Prostate gland (tissue), 2 donors: ENCODE measurements at regions not wholly inside any gene's neighbourhood (a gene's known extent, or its start where the extent isn't known, plus 50 kb on each side); places are given as distances from the start of the nearest gene placed in this dataset.
"Not testable (repeated sequence)": the region's sequence is repeated elsewhere in the genome, so short reads cannot be mapped to it uniquely, and the experiment has no call there.

Experiments
- DNase-seq: peaks from one replicate; pipeline ENCODE4 v3.0.0-alpha.2; 2019; ENCODE audit warnings: low spot score
- H3K27ac ChIP-seq, 2 donors: fragments of 200-600 bp; sonication (generic); 2 replicates each; pipeline ENCODE4 v1.5.1; 2017 to 2019
- H3K27me3 ChIP-seq: fragments of 200-600 bp; sonication (generic); replicated peaks from 2 replicates; pipeline ENCODE4 v1.5.1; 2019; ENCODE audit not compliant: insufficient read depth
- H3K36me3 ChIP-seq, 2 donors: fragments of 200-600 bp; sonication (generic); 1 replicate in 1 of 2; 2 replicates in 1 of 2; pipeline versions ENCODE4 v1.5.1 to v1.8.1; 2017 to 2019
- H3K4me1 ChIP-seq: fragments of 200-600 bp; sonication (generic); replicated peaks from 2 replicates; pipeline ENCODE4 v1.5.1; 2019
- H3K4me3 ChIP-seq, 2 donors: fragments of 200-600 bp; sonication (generic); 2 replicates each; pipeline ENCODE4 v1.5.1; 2017 to 2019
- H3K9me3 ChIP-seq: fragments of 200-600 bp; sonication (generic); 2 replicates; pipeline ENCODE4 v1.5.1; 2017
- POLR2A ChIP-seq: fragments of 450-650 bp; IDR thresholded peaks from one replicate; pipeline ENCODE4 v1.6.1; 2016; ENCODE audit warnings: antibody characterized with exemption, mild to moderate bottlenecking
- POLR2AphosphoS5 ChIP-seq: sonication (generic); formaldehyde crosslinking; IDR thresholded peaks from one replicate; pipeline ENCODE4 v1.6.1; 2017; ENCODE audit warnings: antibody characterized with exemption
- WGBS: methylation state at CpG from one replicate; pipeline ENCODE4 v1.1.5; 2018; 5-methylcytosine and 5-hydroxymethylcytosine counted together
- intact Hi-C: fragments of 100-400 bp; cut with DNase I; formaldehyde crosslinking; loops from one replicate; pipeline ENCODE4 v1.14.2; 2022
- TF ChIP-seq, protein P1 (sequence below), 4 experiments: fragments of 200-600 bp in 2 of 4; fragments of 450-650 bp in 2 of 4; sonication (generic) in 2 of 4; IDR thresholded peaks; 1 replicate in 3 of 4; 2 replicates in 1 of 4; pipeline ENCODE4 v1.5.1; 2016 to 2019; ENCODE audit warnings: antibody characterized with exemption in 4 of 4, mild to moderate bottlenecking in 2 of 4, moderate library complexity in 2 of 4

DNA sequence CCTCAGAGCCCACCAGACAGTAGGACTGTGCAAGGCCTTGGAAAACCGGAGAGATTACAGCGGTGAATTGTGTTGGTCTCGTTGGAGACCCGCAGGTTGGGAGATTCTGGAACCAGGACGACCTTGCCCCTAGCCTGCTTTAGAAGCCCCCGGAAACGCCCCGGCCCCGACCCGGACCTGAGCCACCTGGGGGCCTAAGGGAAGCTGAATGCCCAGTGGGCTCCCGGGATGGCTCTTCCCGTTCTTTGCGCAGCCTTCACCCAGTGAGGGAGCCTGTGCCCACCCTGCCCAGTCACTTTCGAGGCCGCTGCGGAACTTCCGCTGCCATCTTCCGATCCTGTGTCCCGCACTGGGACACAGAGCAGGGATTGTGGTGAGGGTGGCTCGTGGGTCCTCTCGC is 254.4 kb downstream of the FAM72C start:
- Histone ChIP-seq H3K4me3 (no peak overlapping the region), H3K27ac (no peak overlapping the region), H3K4me1 (no peaks in the 10 kb centered on the region), H3K27me3 (no peaks in the 10 kb centered on the region), H3K36me3 (no peaks in the 10 kb centered on the region), H3K9me3 (no peaks in the 10 kb centered on the region)
- TF ChIP-seq POLR2AphosphoS5 (no peak), POLR2A (no peak)
- TF ChIP-seq, protein P1, sequence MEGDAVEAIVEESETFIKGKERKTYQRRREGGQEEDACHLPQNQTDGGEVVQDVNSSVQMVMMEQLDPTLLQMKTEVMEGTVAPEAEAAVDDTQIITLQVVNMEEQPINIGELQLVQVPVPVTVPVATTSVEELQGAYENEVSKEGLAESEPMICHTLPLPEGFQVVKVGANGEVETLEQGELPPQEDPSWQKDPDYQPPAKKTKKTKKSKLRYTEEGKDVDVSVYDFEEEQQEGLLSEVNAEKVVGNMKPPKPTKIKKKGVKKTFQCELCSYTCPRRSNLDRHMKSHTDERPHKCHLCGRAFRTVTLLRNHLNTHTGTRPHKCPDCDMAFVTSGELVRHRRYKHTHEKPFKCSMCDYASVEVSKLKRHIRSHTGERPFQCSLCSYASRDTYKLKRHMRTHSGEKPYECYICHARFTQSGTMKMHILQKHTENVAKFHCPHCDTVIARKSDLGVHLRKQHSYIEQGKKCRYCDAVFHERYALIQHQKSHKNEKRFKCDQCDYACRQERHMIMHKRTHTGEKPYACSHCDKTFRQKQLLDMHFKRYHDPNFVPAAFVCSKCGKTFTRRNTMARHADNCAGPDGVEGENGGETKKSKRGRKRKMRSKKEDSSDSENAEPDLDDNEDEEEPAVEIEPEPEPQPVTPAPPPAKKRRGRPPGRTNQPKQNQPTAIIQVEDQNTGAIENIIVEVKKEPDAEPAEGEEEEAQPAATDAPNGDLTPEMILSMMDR (IDR thresholded peaks at IDR 0.05): no peak
- DNase-seq: no peak
- WGBS: 67% methylated on average over 3 of the region's 21 CpGs
- intact Hi-C loops: no loop called here

DNA sequence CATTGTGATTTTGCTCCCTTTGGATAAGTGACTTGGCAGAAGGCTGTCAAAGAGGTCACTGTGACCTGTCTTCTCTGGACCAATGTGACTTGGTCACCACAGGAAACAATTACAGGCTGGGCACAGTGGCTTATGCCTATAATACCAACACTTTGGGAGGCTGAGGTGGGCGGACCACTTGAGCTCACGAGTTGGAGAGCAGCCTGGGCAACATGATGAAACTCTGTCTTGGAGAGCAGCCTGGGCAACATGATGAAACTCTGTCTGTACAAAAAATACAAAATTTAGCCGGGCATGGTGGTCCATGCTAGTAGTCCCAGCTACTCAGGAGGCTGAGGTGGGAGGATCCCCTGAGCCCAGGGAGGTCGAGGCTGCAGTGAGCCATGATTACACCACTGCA is 256.9 kb downstream of the FAM72C start:
- H3K4me3 ChIP-seq, DNase-seq, H3K27ac ChIP-seq, intact Hi-C loops, H3K27me3 ChIP-seq, H3K4me1 ChIP-seq, H3K9me3 ChIP-seq, H3K36me3 ChIP-seq: not testable (repeated sequence)
- WGBS: 59% methylated on average over 2 of the region's 4 CpGs

DNA sequence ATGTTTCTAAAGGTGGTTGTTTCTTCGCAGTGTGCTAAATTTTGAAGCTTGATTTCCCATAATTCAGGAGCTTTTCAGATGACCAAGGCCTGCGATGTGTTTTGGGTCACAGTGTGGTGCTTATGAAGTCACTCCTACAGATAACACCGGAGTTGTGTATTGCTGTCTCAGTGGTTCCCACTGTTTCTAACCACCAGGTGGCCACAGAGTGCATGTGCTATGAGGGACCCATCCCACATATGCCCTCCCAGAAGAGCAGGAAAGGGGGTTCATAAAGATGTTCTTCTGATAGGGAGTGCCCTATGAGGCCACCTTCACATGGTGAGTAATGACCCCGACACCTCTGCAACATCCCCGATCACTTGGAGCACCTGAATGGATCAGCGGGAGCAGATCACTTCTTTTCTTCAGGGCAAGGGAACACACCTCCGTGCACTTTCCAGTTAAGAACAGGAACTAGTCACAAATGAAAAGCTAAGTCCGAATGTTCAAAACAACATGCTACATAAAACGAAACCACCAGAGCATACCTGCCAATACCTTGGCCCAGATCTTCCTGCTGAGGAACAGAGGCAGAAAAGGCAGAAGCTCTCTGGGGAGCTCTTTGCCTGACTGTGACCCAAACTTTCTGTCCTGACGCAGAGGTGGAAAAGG is 262.1 kb downstream of the FAM72C start:
- not testable (repeated sequence) for H3K27ac ChIP-seq
- WGBS: 54% methylated on average over 8 of the region's 10 CpGs

DNA sequence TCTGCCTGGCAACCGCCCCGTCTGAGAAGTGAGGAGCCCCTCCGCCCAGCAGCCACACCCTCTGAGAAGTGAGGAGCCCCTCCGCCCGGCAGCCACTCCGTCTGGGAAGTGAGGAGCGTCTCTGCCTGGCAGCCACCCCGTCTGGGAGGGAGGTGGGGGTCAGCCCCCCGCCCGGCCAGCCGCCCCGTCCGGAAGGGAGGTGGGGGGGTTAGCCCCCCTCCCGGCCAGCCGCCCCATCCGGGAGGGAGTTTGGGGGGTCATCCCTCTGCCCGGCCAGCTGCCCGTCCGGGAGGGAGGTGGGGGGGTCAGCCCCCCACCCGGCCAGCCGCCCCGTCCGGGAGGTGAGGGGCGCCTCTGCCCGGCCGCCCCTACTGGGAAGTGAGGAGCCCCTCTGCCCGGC is 269.0 kb downstream of the FAM72C start:
- H3K9me3 ChIP-seq, intact Hi-C loops: not testable (repeated sequence)

More for the DNA sequence above, 262.1 kb downstream of the FAM72C start:
- H3K36me3 ChIP-seq, DNase-seq, intact Hi-C loops, H3K27me3 ChIP-seq, H3K4me1 ChIP-seq, H3K9me3 ChIP-seq, H3K4me3 ChIP-seq: not testable (repeated sequence)

DNA sequence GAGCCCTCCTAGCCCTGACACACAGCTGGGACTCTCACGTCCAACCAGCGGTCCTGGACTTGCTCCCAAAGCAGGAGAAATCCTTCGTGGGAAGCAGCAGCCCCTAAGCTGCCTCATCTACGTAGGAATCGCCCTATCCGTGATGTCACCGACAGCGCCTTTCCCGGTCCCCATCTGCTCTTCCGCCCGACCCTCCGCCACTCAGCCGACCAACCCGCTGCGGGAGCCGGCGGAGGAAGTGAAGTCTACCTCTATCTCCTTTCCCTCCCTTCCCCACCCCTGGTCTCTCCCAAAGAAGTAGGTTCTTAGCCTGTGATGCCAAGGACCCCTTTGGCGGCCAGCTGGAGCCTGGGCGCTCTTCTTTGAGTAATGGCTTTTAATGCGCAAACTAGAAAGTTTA is 272.1 kb downstream of the FAM72C start:
- Histone ChIP-seq H3K9me3 (no peaks in the 10 kb centered on the region), H3K27me3 (no peaks in the 10 kb centered on the region), H3K27ac (no peak overlapping the region), H3K4me3 (no peak overlapping the region), H3K4me1 (no peaks in the 10 kb centered on the region), H3K36me3 (no peaks in the 10 kb centered on the region)
- no peak for DNase-seq
- TF ChIP-seq, protein P1 (IDR thresholded peaks at IDR 0.05): no peak
- no peak for TF ChIP-seq POLR2AphosphoS5
- no peak for TF ChIP-seq POLR2A
- 4% methylated on average over 17 of the region's 20 CpGs for WGBS
- intact Hi-C loops: no loop called here

More for the DNA sequence above, 269.0 kb downstream of the FAM72C start:
- not testable (repeated sequence) for H3K27ac ChIP-seq, H3K4me1 ChIP-seq, H3K27me3 ChIP-seq, H3K36me3 ChIP-seq, DNase-seq, H3K4me3 ChIP-seq
- no CpG with 5 or more reads among the region's 27 CpGs for WGBS

DNA sequence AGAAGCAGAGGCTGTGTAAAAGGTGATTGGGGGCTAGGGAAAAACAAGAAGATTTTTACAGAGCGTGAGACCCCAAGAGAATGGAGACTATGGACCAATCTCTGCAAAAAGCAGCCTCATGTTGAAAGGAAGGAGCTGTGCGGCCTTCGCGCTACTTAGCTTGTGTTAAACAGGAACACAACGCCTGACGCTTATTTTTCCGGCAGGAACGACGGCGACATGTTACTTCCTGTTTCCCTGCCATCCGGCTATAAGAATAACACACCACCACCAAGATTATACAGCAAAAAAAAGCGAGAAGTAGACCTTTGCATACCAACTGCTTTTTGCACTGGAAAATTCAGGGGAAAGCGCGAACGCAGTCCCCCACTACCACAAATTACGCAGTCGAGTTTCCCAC is 272.7 kb downstream of the FAM72C start:
- TF ChIP-seq POLR2AphosphoS5 (no peak), POLR2A (no peak)
- TF ChIP-seq, protein P1 (IDR thresholded peaks at IDR 0.05): no peak
- no peak for DNase-seq
- Histone ChIP-seq H3K9me3 (no peaks in the 10 kb centered on the region), H3K4me1 (no peaks in the 10 kb centered on the region), H3K27me3 (no peaks in the 10 kb centered on the region), H3K27ac (no peak overlapping the region), H3K4me3 (no peak overlapping the region), H3K36me3 (no peaks in the 10 kb centered on the region)
- 11% methylated on average over 17 of the region's 17 CpGs for WGBS
- intact Hi-C loops: no loop called here
